Natural killer cell treated with Interleukin-12 subunit alpha and Interleukin-12 subunit beta and Interleukin-15 and Interleukin-18, amount 100 ng/mL, for 72 hours (primary cell): ENCODE measurements at regions not wholly inside any gene's neighbourhood (a gene's known extent, or its start where the extent isn't known, plus 50 kb on each side); places are given as distances from the start of the nearest gene placed in this dataset.
"Not testable (repeated sequence)": the region's sequence is repeated elsewhere in the genome, so short reads cannot be mapped to it uniquely, and the experiment has no call there.

Experiments used
- ATAC-seq, 2 donors: fragments of 150-1000 bp; cut with Tn5 transposase in 1 of 2; sonication (Bioruptor Pico), chemical (Tn5 transposase) in 1 of 2; 2 replicates each; pipeline ENCODE4 v1.10.0; 2021
- DNase-seq: peaks from one replicate; pipeline ENCODE4 v3.0.0; 2022; ENCODE audit warnings: low spot score
- H3K27ac Mint-ChIP-seq, 2 donors: 1 replicate in 1 of 2; 2 replicates in 1 of 2; pipeline ENCODE4 v1.8.0; 2022; ENCODE audit warnings: mixed read lengths in 2 of 2, mild to moderate bottlenecking in 1 of 2, moderate library complexity in 1 of 2
- H3K27me3 Mint-ChIP-seq, 2 donors: 1 replicate in 1 of 2; 2 replicates in 1 of 2; pipeline ENCODE4 v1.8.0; 2022; ENCODE audit warnings: mixed read lengths in 2 of 2
- H3K36me3 Mint-ChIP-seq: one replicate; pipeline ENCODE4 v1.8.0; 2022; ENCODE audit warnings: mixed read lengths
- H3K4me1 Mint-ChIP-seq, 2 donors: 1 replicate in 1 of 2; 2 replicates in 1 of 2; pipeline ENCODE4 v1.8.0; 2022; ENCODE audit warnings: low read depth in 2 of 2, mixed read lengths in 2 of 2, mild to moderate bottlenecking in 1 of 2
- H3K4me3 Mint-ChIP-seq: one replicate; pipeline ENCODE4 v1.8.0; 2022; ENCODE audit warnings: mixed read lengths
- H3K9me3 Mint-ChIP-seq: 2 replicates; pipeline ENCODE4 v1.8.0; 2022; ENCODE audit warnings: mixed read lengths

- ATAC-seq (peak; percentile 10 to 30), DNase-seq (no peak)
- Mint-ChIP-seq H3K27me3 (no peaks in the 10 kb centered on the region), H3K27ac (no peak overlapping the region), H3K36me3 (no peaks in the 10 kb centered on the region), H3K4me1 (no peaks in the 10 kb centered on the region), H3K4me3 (no peak overlapping the region), H3K9me3 (no peaks in the 10 kb centered on the region)
Measured at GRCh38 chr21:14058566-14058965, 152.2 kb downstream of the LIPI start.

- H3K4me3 Mint-ChIP-seq, H3K4me1 Mint-ChIP-seq, DNase-seq, H3K27ac Mint-ChIP-seq, H3K27me3 Mint-ChIP-seq, H3K36me3 Mint-ChIP-seq, H3K9me3 Mint-ChIP-seq: not testable (repeated sequence)
- ATAC-seq = peak; percentile 37 to 41
Measured at GRCh38 chr21:14057841-14058481, 152.8 kb downstream of the LIPI start.

- Mint-ChIP-seq H3K27me3 (no peaks in the 10 kb centered on the region), H3K9me3 (peaks cover 5% of the 10 kb centered on the region), H3K36me3 (no peaks in the 10 kb centered on the region), H3K27ac (no peak overlapping the region), H3K4me3 (no peak overlapping the region), H3K4me1 (no peaks in the 10 kb centered on the region)
- ATAC-seq (no peak), DNase-seq (no peak)
Measured at GRCh38 chr21:14057313-14057712, 153.4 kb downstream of the LIPI start.

- ATAC-seq = no peak
- no peak overlapping the region for H3K27ac Mint-ChIP-seq
Measured at GRCh38 chr21:14056771-14057191, 154.0 kb downstream of the LIPI start.

GRCh38 chr21:14055746-14056515, 154.8 kb downstream of the LIPI start:
- not testable (repeated sequence) for DNase-seq, ATAC-seq, H3K9me3 Mint-ChIP-seq

More at GRCh38 chr21:14056771-14057191, 154.0 kb downstream of the LIPI start:
- H3K36me3 Mint-ChIP-seq = no peaks in the 10 kb centered on the region
- H3K4me1 Mint-ChIP-seq = no peaks in the 10 kb centered on the region
- no peak for DNase-seq
- H3K9me3 Mint-ChIP-seq = peaks cover 5% of the 10 kb centered on the region
- no peaks in the 10 kb centered on the region for H3K27me3 Mint-ChIP-seq
- H3K4me3 Mint-ChIP-seq = no peak overlapping the region

GRCh38 chr21:14054682-14055081, 156.1 kb downstream of the LIPI start:
- no peak overlapping the region for H3K27ac Mint-ChIP-seq
- ATAC-seq (no peak), DNase-seq (no peak)
- peaks cover 7% of the 10 kb centered on the region for H3K9me3 Mint-ChIP-seq
- no peaks in the 10 kb centered on the region for H3K27me3 Mint-ChIP-seq
- H3K4me1 Mint-ChIP-seq = peaks cover 0 to 9% of the 10 kb centered on the region in 2 donors
- H3K4me3 Mint-ChIP-seq = no peak overlapping the region
- no peaks in the 10 kb centered on the region for H3K36me3 Mint-ChIP-seq

More at GRCh38 chr21:14055746-14056515, 154.8 kb downstream of the LIPI start:
- not testable (repeated sequence) for H3K4me3 Mint-ChIP-seq, H3K27me3 Mint-ChIP-seq, H3K27ac Mint-ChIP-seq, H3K36me3 Mint-ChIP-seq, H3K4me1 Mint-ChIP-seq

GRCh38 chr21:14050121-14050520, 160.6 kb downstream of the LIPI start:
- no peak overlapping the region for H3K4me3 Mint-ChIP-seq
- no peaks in the 10 kb centered on the region for H3K27me3 Mint-ChIP-seq
- ATAC-seq (no peak), DNase-seq (no peak)
- no peak overlapping the region for H3K27ac Mint-ChIP-seq
- no peaks in the 10 kb centered on the region for H3K36me3 Mint-ChIP-seq
- H3K9me3 Mint-ChIP-seq = peaks cover 7% of the 10 kb centered on the region
- H3K4me1 Mint-ChIP-seq = peaks cover 0 to 13% of the 10 kb centered on the region in 2 donors

GRCh38 chr21:14046401-14046800, 164.4 kb downstream of the LIPI start:
- Mint-ChIP-seq H3K27me3 (no peaks in the 10 kb centered on the region), H3K4me3 (no peak overlapping the region), H3K9me3 (peaks cover 4% of the 10 kb centered on the region), H3K27ac (no peak overlapping the region), H3K36me3 (no peaks in the 10 kb centered on the region), H3K4me1 (peaks cover 0 to 13% of the 10 kb centered on the region in 2 donors)
- no peak for ATAC-seq
- no peak for DNase-seq

GRCh38 chr21:14040386-14040785, 170.4 kb downstream of the LIPI start:
- no peak overlapping the region for H3K27ac Mint-ChIP-seq
- H3K4me1 Mint-ChIP-seq = no peaks in the 10 kb centered on the region
- H3K4me3 Mint-ChIP-seq = no peak overlapping the region
- DNase-seq (no peak), ATAC-seq (no peak)
- H3K9me3 Mint-ChIP-seq = peaks cover 4% of the 10 kb centered on the region
- no peaks in the 10 kb centered on the region for H3K36me3 Mint-ChIP-seq
- no peaks in the 10 kb centered on the region for H3K27me3 Mint-ChIP-seq

- H3K9me3 Mint-ChIP-seq, H3K27me3 Mint-ChIP-seq, ATAC-seq, H3K36me3 Mint-ChIP-seq, DNase-seq, H3K27ac Mint-ChIP-seq: not testable (repeated sequence)
- peak overlapping the region; percentile 87 for H3K4me3 Mint-ChIP-seq
- peaks cover 4 to 11% of the 10 kb centered on the region in 2 donors for H3K4me1 Mint-ChIP-seq
Measured at GRCh38 chr21:14028619-14029018, 182.1 kb downstream of the LIPI start.

GRCh38 chr21:14027235-14027869, 183.4 kb downstream of the LIPI start:
- DNase-seq = peak; percentile 88
- peak; percentile 100 for ATAC-seq
- H3K27me3 Mint-ChIP-seq, H3K36me3 Mint-ChIP-seq, H3K9me3 Mint-ChIP-seq: not testable (repeated sequence)
- peak overlapping the region; percentile 87 for H3K4me3 Mint-ChIP-seq
- H3K4me1 Mint-ChIP-seq = peaks cover 4 to 11% of the 10 kb centered on the region in 2 donors
- peak overlapping the region in 1 of 2 donors; percentile 76 for H3K27ac Mint-ChIP-seq

GRCh38 chr21:14020108-14020507, 190.6 kb downstream of the LIPI start:
- H3K27me3 Mint-ChIP-seq = peaks cover 4 to 13% of the 10 kb centered on the region in 2 donors
- not testable (repeated sequence) for H3K4me1 Mint-ChIP-seq, H3K36me3 Mint-ChIP-seq, H3K4me3 Mint-ChIP-seq, DNase-seq, H3K27ac Mint-ChIP-seq, ATAC-seq, H3K9me3 Mint-ChIP-seq

- not testable (repeated sequence) for H3K4me1 Mint-ChIP-seq, H3K9me3 Mint-ChIP-seq, H3K4me3 Mint-ChIP-seq, H3K36me3 Mint-ChIP-seq, ATAC-seq, DNase-seq, H3K27ac Mint-ChIP-seq
- peaks cover 4 to 13% of the 10 kb centered on the region in 2 donors for H3K27me3 Mint-ChIP-seq
Measured at GRCh38 chr21:14015841-14016240, 194.9 kb downstream of the LIPI start.
